OCI-LY7 (cell line): ENCODE measurements at regions not wholly inside any gene's neighbourhood (a gene's known extent, or its start where the extent isn't known, plus 50 kb on each side); places are given as distances from the start of the nearest gene placed in this dataset.
"Not testable (repeated sequence)": the region's sequence is repeated elsewhere in the genome, so short reads cannot be mapped to it uniquely, and the experiment has no call there.

Experiments
- BruUV-seq: library from RNA; stranded (reverse); fragments of 400-500 nt; replicated peaks from 2 replicates; lab custom pipeline; 2021; lab: Mats Ljungman, UMichigan
- CTCF ChIA-PET: fragments of 300-600 bp; sonication (Branson Sonifier 250); formaldehyde crosslinking; loops from one replicate; lab custom pipeline; 2022; ENCODE audit warnings: antibody characterized with exemption; ENCODE audit not compliant: unreplicated experiment; lab: Charles Lee
- POLR2A ChIA-PET: fragments of 300-600 bp; sonication (Branson Sonifier 250); formaldehyde crosslinking; loops from one replicate; lab custom pipeline; 2022; ENCODE audit warnings: antibody characterized with exemption; lab: Charles Lee
- DNase-seq: peaks from one replicate; pipeline ENCODE4 v3.0.0-alpha.2; 2015; ENCODE audit warnings: low spot score
- H2AFZ ChIP-seq: fragments of 200-600 bp; sonication (generic), shearing (Covaris generic); 2 replicates; pipeline ENCODE4 v1.6.1; 2014; ENCODE audit warnings: mild to moderate bottlenecking, antibody characterized with exemption, low read length, moderate library complexity
- H3K27ac ChIP-seq: fragments of 200-600 bp; sonication (generic); 2 replicates; pipeline ENCODE4 v1.5.1; 2014; ENCODE audit warnings: mixed run types, low read depth, mild to moderate bottlenecking, moderate library complexity, low read length, inconsistent platforms; ENCODE audit not compliant: poor library complexity, severe bottlenecking
- H3K36me3 ChIP-seq: fragments of 200-600 bp; sonication (generic); 2 replicates; pipeline ENCODE4 v1.6.1; 2014; ENCODE audit warnings: mild to moderate bottlenecking, antibody characterized with exemption, low read length, moderate library complexity, mixed read lengths; ENCODE audit not compliant: insufficient read depth
- H3K4me1 ChIP-seq: fragments of 200-600 bp; sonication (generic); 2 replicates; pipeline ENCODE4 v1.5.1; 2014; ENCODE audit warnings: mild to moderate bottlenecking, low read length; ENCODE audit not compliant: insufficient read depth, poor library complexity, severe bottlenecking
- H3K4me2 ChIP-seq: fragments of 200-600 bp; sonication (generic); 2 replicates; pipeline ENCODE4 v1.6.1; 2014; ENCODE audit warnings: mild to moderate bottlenecking, low read length
- H3K4me3 ChIP-seq: fragments of 200-600 bp; sonication (generic); 2 replicates; pipeline ENCODE4 v1.5.1; 2014; ENCODE audit warnings: mild to moderate bottlenecking, low read depth, low read length; ENCODE audit not compliant: poor library complexity, severe bottlenecking
- H3K79me2 ChIP-seq: fragments of 200-600 bp; sonication (generic); 2 replicates; pipeline ENCODE4 v1.6.1; 2016; ENCODE audit warnings: low read depth, mild to moderate bottlenecking, low read length, moderate library complexity, mixed read lengths; ENCODE audit not compliant: insufficient read depth
- H3K9me2 ChIP-seq: fragments of 200-600 bp; sonication (generic); 2 replicates; pipeline ENCODE4 v1.6.1; 2016; ENCODE audit warnings: mild to moderate bottlenecking, low read length, mixed read lengths; ENCODE audit not compliant: insufficient read depth
- H3K9me3 ChIP-seq: fragments of 200-600 bp; sonication (generic); 2 replicates; pipeline ENCODE4 v1.6.1; 2014; ENCODE audit warnings: mild to moderate bottlenecking, mixed run types, low read length, mixed read lengths
- H4K20me1 ChIP-seq: fragments of 200-600 bp; sonication (generic); 2 replicates; pipeline ENCODE4 v1.6.1; 2014; ENCODE audit warnings: mild to moderate bottlenecking, antibody characterized with exemption, low read length, moderate library complexity, mixed read lengths; ENCODE audit not compliant: insufficient read depth
- EZH2phosphoT487 ChIP-seq: fragments of 200-600 bp; sonication (generic); IDR thresholded peaks from 2 replicates; pipeline ENCODE4 v1.6.1; 2018; ENCODE audit warnings: low read depth, borderline replicate concordance, mild to moderate bottlenecking, mixed run types, antibody characterized with exemption, low read length, moderate library complexity, mixed read lengths
- intact Hi-C: fragments of 100-400 bp; cut with micrococcal nuclease; formaldehyde crosslinking; loops from one replicate; pipeline ENCODE4 v1.10.0; 2022; ENCODE audit not compliant: unreplicated experiment
- TF ChIP-seq, protein P1 (sequence below): fragments of 200-600 bp; sonication (generic); conservative IDR thresholded peaks from 2 replicates; pipeline ENCODE4 v1.5.1; 2014; ENCODE audit warnings: mild to moderate bottlenecking, antibody characterized with exemption, low read length, moderate library complexity, mixed read lengths

DNA sequence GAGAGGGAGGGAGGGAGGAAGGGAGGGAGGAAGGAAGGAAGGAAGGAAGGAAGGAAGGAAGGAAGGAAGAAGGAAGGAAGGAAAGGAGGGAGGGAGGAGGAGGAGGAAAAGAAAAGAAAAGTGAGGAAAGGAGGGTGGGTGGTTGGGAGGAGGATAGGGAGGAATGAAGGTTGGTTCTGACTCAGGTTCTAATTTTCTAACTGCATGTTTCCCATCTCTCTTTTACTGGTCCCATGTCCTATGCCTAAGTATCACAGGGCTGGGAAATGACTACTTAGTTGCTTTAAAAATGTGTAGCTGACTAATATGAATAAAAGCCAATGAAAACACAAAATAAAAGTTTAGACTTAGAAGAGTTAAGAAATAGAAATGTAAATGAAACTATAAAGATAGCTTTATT is 890.9 kb upstream of the POT1 start:
- H2AFZ ChIP-seq = no peak overlapping the region
- no peaks in the 10 kb centered on the region for H3K9me3 ChIP-seq
- POLR2A ChIA-PET = no interaction called here
- no peak for DNase-seq
- no peaks in the 10 kb centered on the region for H3K79me2 ChIP-seq
- H3K4me3 ChIP-seq = no peak overlapping the region
- no TSS peak for BruUV-seq
- no peaks in the 10 kb centered on the region for H4K20me1 ChIP-seq
- H3K36me3 ChIP-seq = no peaks in the 10 kb centered on the region
- H3K4me1 ChIP-seq = no peaks in the 10 kb centered on the region
- H3K9me2 ChIP-seq = no peaks in the 10 kb centered on the region
- H3K27ac ChIP-seq = no peak overlapping the region
- intact Hi-C loops = no loop called here
- no peak overlapping the region for H3K4me2 ChIP-seq
- CTCF ChIA-PET = no interaction called here
- TF ChIP-seq EZH2phosphoT487 = no peak
- TF ChIP-seq, protein P1, sequence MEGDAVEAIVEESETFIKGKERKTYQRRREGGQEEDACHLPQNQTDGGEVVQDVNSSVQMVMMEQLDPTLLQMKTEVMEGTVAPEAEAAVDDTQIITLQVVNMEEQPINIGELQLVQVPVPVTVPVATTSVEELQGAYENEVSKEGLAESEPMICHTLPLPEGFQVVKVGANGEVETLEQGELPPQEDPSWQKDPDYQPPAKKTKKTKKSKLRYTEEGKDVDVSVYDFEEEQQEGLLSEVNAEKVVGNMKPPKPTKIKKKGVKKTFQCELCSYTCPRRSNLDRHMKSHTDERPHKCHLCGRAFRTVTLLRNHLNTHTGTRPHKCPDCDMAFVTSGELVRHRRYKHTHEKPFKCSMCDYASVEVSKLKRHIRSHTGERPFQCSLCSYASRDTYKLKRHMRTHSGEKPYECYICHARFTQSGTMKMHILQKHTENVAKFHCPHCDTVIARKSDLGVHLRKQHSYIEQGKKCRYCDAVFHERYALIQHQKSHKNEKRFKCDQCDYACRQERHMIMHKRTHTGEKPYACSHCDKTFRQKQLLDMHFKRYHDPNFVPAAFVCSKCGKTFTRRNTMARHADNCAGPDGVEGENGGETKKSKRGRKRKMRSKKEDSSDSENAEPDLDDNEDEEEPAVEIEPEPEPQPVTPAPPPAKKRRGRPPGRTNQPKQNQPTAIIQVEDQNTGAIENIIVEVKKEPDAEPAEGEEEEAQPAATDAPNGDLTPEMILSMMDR = no peak

DNA sequence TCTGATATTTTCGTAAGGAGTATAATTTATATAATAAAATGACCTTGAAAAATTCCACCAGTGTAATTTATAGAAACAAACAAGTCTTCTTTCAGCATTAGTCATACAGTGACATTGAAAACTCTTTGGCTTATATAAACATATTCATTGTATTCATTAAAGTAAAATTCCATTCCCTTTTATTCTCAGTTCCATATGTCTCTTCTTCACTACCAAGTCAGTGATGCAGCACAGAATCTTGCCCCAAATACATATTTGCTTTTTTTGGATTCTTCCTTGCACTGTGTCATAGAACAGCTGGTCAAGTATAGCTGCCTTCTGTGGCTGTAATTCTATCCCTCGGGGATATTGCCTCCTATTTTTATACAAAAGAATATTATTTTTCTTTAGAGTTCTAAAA is 884.5 kb upstream of the POT1 start:
- Histone ChIP-seq H3K27ac (no peak overlapping the region), H3K4me1 (no peaks in the 10 kb centered on the region), H3K9me3 (no peaks in the 10 kb centered on the region), H3K4me2 (no peak overlapping the region), H3K9me2 (no peaks in the 10 kb centered on the region), H3K36me3 (no peaks in the 10 kb centered on the region), H4K20me1 (no peaks in the 10 kb centered on the region), H2AFZ (no peak overlapping the region), H3K4me3 (no peak overlapping the region), H3K79me2 (no peaks in the 10 kb centered on the region)
- no TSS peak for BruUV-seq
- no peak for TF ChIP-seq EZH2phosphoT487
- TF ChIP-seq, protein P1 = no peak
- intact Hi-C loops = no loop called here
- CTCF ChIA-PET = no interaction called here
- POLR2A ChIA-PET = no interaction called here
- no peak for DNase-seq

DNA sequence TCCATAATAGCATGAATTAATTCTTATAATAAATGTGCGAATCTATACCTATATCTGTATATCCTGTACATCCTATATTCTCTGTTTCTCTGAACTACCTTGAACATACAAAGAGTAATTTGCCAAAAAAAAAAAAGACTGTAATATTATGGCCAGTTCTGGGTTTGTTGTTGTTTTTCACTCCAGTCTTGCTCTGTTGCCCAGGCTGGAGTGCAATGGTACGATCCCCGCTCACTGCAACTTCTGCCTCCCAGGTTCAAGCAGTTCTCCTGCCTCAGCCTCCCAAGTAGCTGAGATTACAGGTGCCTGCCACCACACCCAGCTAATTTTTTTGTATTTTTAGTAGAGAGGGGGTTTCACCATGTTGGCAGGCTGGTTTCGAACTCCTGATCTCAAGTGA is 876.9 kb upstream of the POT1 start:
- CTCF ChIA-PET, H3K79me2 ChIP-seq, H3K9me2 ChIP-seq, H3K36me3 ChIP-seq, DNase-seq, H2AFZ ChIP-seq, H3K4me3 ChIP-seq, H3K9me3 ChIP-seq, H3K27ac ChIP-seq, POLR2A ChIA-PET, H3K4me1 ChIP-seq, H3K4me2 ChIP-seq, intact Hi-C loops, H4K20me1 ChIP-seq, BruUV-seq: not testable (repeated sequence)
